Neural progenitor cell (in vitro differentiated cells): ENCODE measurements at regions not wholly inside any gene's neighbourhood (a gene's known extent, or its start where the extent isn't known, plus 50 kb on each side); places are given as distances from the start of the nearest gene placed in this dataset.

Experiments used
- DNase-seq: peaks from one replicate; pipeline ENCODE4 v3.0.0-alpha.2; 2016; ENCODE audit warnings: low spot score
- H2AFZ ChIP-seq: fragments of 200-600 bp; sonication (generic); replicated peaks from 2 replicates; pipeline ENCODE4 v1.6.1; 2016; ENCODE audit warnings: antibody characterized with exemption
- H3F3A ChIP-seq: fragments of 200-600 bp; sonication (generic); 2 replicates; pipeline ENCODE4 v1.6.1; 2016; ENCODE audit warnings: antibody characterized with exemption, low read depth
- H3K27ac ChIP-seq: fragments of 200-600 bp; sonication (generic); 2 replicates; pipeline ENCODE4 v1.5.1; 2016; ENCODE audit warnings: mild to moderate bottlenecking
- H3K27me3 ChIP-seq: fragments of 200-600 bp; sonication (generic); 2 replicates; pipeline ENCODE4 v1.6.1; 2016; ENCODE audit warnings: mild to moderate bottlenecking, moderate library complexity
- H3K36me3 ChIP-seq: fragments of 200-600 bp; sonication (generic); 2 replicates; pipeline ENCODE4 v1.5.1; 2016
- H3K4me1 ChIP-seq: fragments of 200-600 bp; sonication (generic); 2 replicates; pipeline ENCODE4 v1.6.1; 2016; ENCODE audit warnings: mixed run types
- H3K4me2 ChIP-seq: fragments of 200-600 bp; sonication (generic); 2 replicates; pipeline ENCODE4 v1.6.1; 2016
- H3K4me3 ChIP-seq: fragments of 200-600 bp; sonication (generic); 2 replicates; pipeline ENCODE4 v1.5.1; 2016
- H3K79me2 ChIP-seq: fragments of 200-600 bp; sonication (generic); 2 replicates; pipeline ENCODE4 v1.6.1; 2016; ENCODE audit warnings: low read depth
- H3K9ac ChIP-seq: fragments of 200-600 bp; sonication (generic); 2 replicates; pipeline ENCODE4 v1.6.1; 2016
- H3K9me3 ChIP-seq: fragments of 200-600 bp; sonication (generic); 2 replicates; pipeline ENCODE4 v1.5.1; 2016; ENCODE audit warnings: low read depth
- H4K20me1 ChIP-seq: fragments of 200-600 bp; sonication (generic); 2 replicates; pipeline ENCODE4 v1.6.1; 2016; ENCODE audit warnings: low read depth
- H3K27ac Mint-ChIP-seq: 3 replicates; pipeline ENCODE4 v1.8.0; 2021; ENCODE audit warnings: mixed read lengths
- H3K27me3 Mint-ChIP-seq: 2 replicates; pipeline ENCODE4 v1.8.0; 2022; ENCODE audit warnings: low read depth, mild to moderate bottlenecking, inconsistent platforms, moderate library complexity, mixed read lengths; ENCODE audit not compliant: insufficient read depth
- H3K36me3 Mint-ChIP-seq: 3 replicates; pipeline ENCODE4 v1.8.0; 2021; ENCODE audit warnings: mixed read lengths
- H3K4me1 Mint-ChIP-seq: 3 replicates; pipeline ENCODE4 v1.8.0; 2021; ENCODE audit warnings: mixed read lengths
- H3K4me3 Mint-ChIP-seq: 3 replicates; pipeline ENCODE4 v1.8.0; 2021; ENCODE audit warnings: mild to moderate bottlenecking, moderate library complexity, mixed read lengths
- H3K9me3 Mint-ChIP-seq: 3 replicates; pipeline ENCODE4 v1.8.0; 2020; ENCODE audit warnings: mixed read lengths
- CTCF ChIP-seq: fragments of 200-600 bp; sonication (generic); IDR thresholded peaks from 2 replicates; pipeline ENCODE4 v1.5.1; 2017; ENCODE audit warnings: antibody characterized with exemption, mild to moderate bottlenecking
- EZH2 ChIP-seq: fragments of 200-600 bp; sonication (generic); IDR thresholded peaks from 2 replicates; pipeline ENCODE4 v1.6.1; 2017; ENCODE audit warnings: antibody characterized with exemption, mild to moderate bottlenecking, moderate library complexity
- EZH2phosphoT487 ChIP-seq: fragments of 200-600 bp; sonication (generic); IDR thresholded peaks from 2 replicates; pipeline ENCODE4 v1.6.1; 2017; ENCODE audit warnings: antibody characterized with exemption

GRCh38 chr13:107713314-107713713 is 502.0 kb downstream of the LIG4 start:
- Histone ChIP-seq H3K9ac (no peak overlapping the region), H3K4me3 (no peak overlapping the region), H3K4me1 (peaks cover 16% of the 10 kb centered on the region), H3F3A (no peaks in the 10 kb centered on the region), H3K4me2 (no peak overlapping the region), H3K27ac (no peak overlapping the region), H4K20me1 (no peaks in the 10 kb centered on the region), H2AFZ (no peak overlapping the region), H3K9me3 (no peaks in the 10 kb centered on the region), H3K79me2 (no peaks in the 10 kb centered on the region), H3K36me3 (no peaks in the 10 kb centered on the region), H3K27me3 (no peaks in the 10 kb centered on the region)
- Mint-ChIP-seq H3K4me1 (peaks cover 24% of the 10 kb centered on the region), H3K27me3 (no peaks in the 10 kb centered on the region), H3K36me3 (no peaks in the 10 kb centered on the region), H3K27ac (peak overlapping the region; percentile 25), H3K4me3 (no peak overlapping the region), H3K9me3 (no peaks in the 10 kb centered on the region)
- TF ChIP-seq EZH2 (no peak), CTCF (no peak), EZH2phosphoT487 (no peak)
- DNase-seq, result no peak

DNA sequence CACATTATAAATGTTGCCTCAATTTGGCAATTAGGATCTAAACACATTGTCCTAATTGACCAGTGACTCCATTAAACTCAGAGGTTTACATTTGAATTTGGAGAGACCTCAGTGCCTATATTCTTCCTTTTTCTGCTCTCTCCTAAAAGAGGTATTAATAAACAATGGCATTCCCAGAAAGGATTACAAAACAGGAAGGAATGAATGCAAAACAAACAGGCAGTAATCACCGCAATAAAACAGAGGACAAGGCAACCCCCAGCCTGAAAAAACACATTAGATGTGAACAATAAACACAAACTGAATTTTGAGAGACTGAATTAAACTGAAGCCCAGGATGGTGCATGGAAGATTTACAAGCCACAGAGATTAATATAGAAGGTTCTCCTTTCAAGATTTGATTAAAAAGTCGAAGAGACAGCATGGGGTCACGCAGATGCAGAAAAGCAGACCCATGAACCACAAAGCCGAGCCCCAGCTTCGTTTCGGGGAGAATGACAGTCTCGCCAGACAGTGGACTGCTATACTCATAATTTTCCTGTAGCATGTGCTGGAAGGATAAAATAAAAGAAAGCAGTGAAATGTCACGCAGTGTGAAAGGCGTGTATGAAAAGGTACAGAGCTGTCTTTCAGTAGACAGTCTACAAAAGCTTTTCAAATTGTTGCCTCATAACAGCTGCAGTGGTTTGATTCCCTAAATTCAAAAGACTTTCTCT is 503.0 kb downstream of the LIG4 start:
- TF ChIP-seq EZH2phosphoT487, result no peak
- no peak for TF ChIP-seq EZH2
- no peak for TF ChIP-seq CTCF
- DNase-seq, result no peak
- Histone ChIP-seq H3K4me2 (peak overlapping the region; percentile 1), H3K36me3 (no peaks in the 10 kb centered on the region), H3K4me3 (no peak overlapping the region), H3K9me3 (no peaks in the 10 kb centered on the region), H3K4me1 (peaks cover 16% of the 10 kb centered on the region), H3K27me3 (no peaks in the 10 kb centered on the region), H4K20me1 (no peaks in the 10 kb centered on the region), H3K9ac (no peak overlapping the region), H2AFZ (peak overlapping the region; percentile 34), H3K79me2 (no peaks in the 10 kb centered on the region), H3F3A (no peaks in the 10 kb centered on the region), H3K27ac (no peak overlapping the region)
- H3K27me3 Mint-ChIP-seq, result no peaks in the 10 kb centered on the region
- peaks cover 24% of the 10 kb centered on the region for H3K4me1 Mint-ChIP-seq
- no peak overlapping the region for H3K4me3 Mint-ChIP-seq
- no peaks in the 10 kb centered on the region for H3K36me3 Mint-ChIP-seq
- H3K9me3 Mint-ChIP-seq, result no peaks in the 10 kb centered on the region
- peak overlapping the region; percentile 57 for H3K27ac Mint-ChIP-seq

GRCh38 chr13:107690181-107690580 is 525.2 kb downstream of the LIG4 start:
- TF ChIP-seq EZH2phosphoT487 (no peak), EZH2 (no peak), CTCF (no peak)
- Histone ChIP-seq H3K9me3 (no peaks in the 10 kb centered on the region), H3F3A (no peaks in the 10 kb centered on the region), H3K27me3 (no peaks in the 10 kb centered on the region), H3K4me1 (no peaks in the 10 kb centered on the region), H4K20me1 (no peaks in the 10 kb centered on the region), H3K4me2 (no peak overlapping the region), H3K27ac (no peak overlapping the region), H3K9ac (no peak overlapping the region), H3K36me3 (no peaks in the 10 kb centered on the region), H2AFZ (no peak overlapping the region), H3K4me3 (no peak overlapping the region), H3K79me2 (no peaks in the 10 kb centered on the region)
- H3K4me3 Mint-ChIP-seq, result no peak overlapping the region
- H3K4me1 Mint-ChIP-seq, result no peaks in the 10 kb centered on the region
- no peak for DNase-seq
- no peaks in the 10 kb centered on the region for H3K9me3 Mint-ChIP-seq
- H3K27ac Mint-ChIP-seq, result no peak overlapping the region
- no peaks in the 10 kb centered on the region for H3K27me3 Mint-ChIP-seq
- H3K36me3 Mint-ChIP-seq, result no peaks in the 10 kb centered on the region
